HepG2 (cell line): ENCODE measurements at regions not wholly inside any gene's neighbourhood (a gene's known extent, or its start where the extent isn't known, plus 50 kb on each side); places are given as distances from the start of the nearest gene placed in this dataset.
A peak's percentile ranks its signal among the peaks of the same experiment; 100 is the strongest.

Experiments used
- ATAC-seq: fragments of 200-7000 bp; cut with Tn5 transposase; 3 replicates; pipeline ENCODE4 v1.9.1; 2020; ENCODE audit warnings: mild to moderate bottlenecking, moderate library complexity
- BruUV-seq: library from RNA; stranded (reverse); fragments of 400-500 nt; replicated peaks from 2 replicates; lab custom pipeline; 2021; lab: Mats Ljungman, UMichigan
- CTCF ChIA-PET: fragments of 300-600 bp; formaldehyde crosslinking; extraction: SDS; loops from one replicate; lab custom pipeline; 2021; ENCODE audit warnings: low total read pairs, inconsistent platforms, low intra/inter-chr PET ratio; lab: Yijun Ruan, JAX
- POLR2A ChIA-PET: fragments of 350-600 bp; sonication (Branson Sonifier 250); formaldehyde crosslinking; loops from one replicate; lab custom pipeline; 2020; ENCODE audit warnings: antibody characterized with exemption, inconsistent platforms; lab: Yijun Ruan, JAX
- DNase-seq: peaks from one replicate; pipeline ENCODE4 v3.0.0-alpha.2; 2015; ENCODE audit warnings: low spot score
- FAIRE-seq: peaks from 3 replicates; lab custom pipeline; 2011; peaks lifted over from hg19 to GRCh38; lab: Jason Lieb, UNC
- H2AFZ ChIP-seq: one replicate; pipeline ENCODE4 v1.6.1; 2011; ENCODE audit warnings: low read length, inconsistent platforms
- H3K27ac ChIP-seq: fragments of 300-600 bp; 3 replicates; pipeline ENCODE4 v1.8.0; 2011; ENCODE audit warnings: mixed run types, mild to moderate bottlenecking, mixed read lengths, low read length, inconsistent platforms; ENCODE audit not compliant: insufficient read depth; ENCODE audit errors: extremely low read length
- H3K27me3 ChIP-seq, 2 experiments: fragments of 200-600 bp in 1 of 2; 2 replicates in 1 of 2; 3 replicates in 1 of 2; pipeline versions ENCODE4 v1.6.0 to v1.8.0; 2011; ENCODE audit warnings: low read length in 2 of 2, mild to moderate bottlenecking in 2 of 2, moderate library complexity in 2 of 2, inconsistent platforms in 1 of 2; ENCODE audit not compliant: insufficient read depth in 2 of 2, control insufficient read depth in 1 of 2
- H3K36me3 ChIP-seq, 2 experiments: fragments of 200-600 bp in 1 of 2; replicated peaks in 1 of 2; 2 replicates in 1 of 2; 3 replicates in 1 of 2; pipeline versions ENCODE4 v1.5.1 to v1.8.0; 2011; ENCODE audit warnings: low read length in 2 of 2, inconsistent platforms in 1 of 2; ENCODE audit not compliant: insufficient read depth in 2 of 2, control insufficient read depth in 1 of 2
- H3K4me1 ChIP-seq: 2 replicates; pipeline ENCODE4 v1.5.1; 2012; ENCODE audit warnings: low read length, inconsistent platforms; ENCODE audit not compliant: insufficient read depth
- H3K4me2 ChIP-seq: 2 replicates; pipeline ENCODE4 v1.6.0; 2011; ENCODE audit warnings: low read depth, low read length, inconsistent platforms
- H3K4me3 ChIP-seq, 3 experiments: fragments of 200-600 bp in 1 of 3; sonication (generic), shearing (Covaris generic) in 1 of 3; replicated peaks in 1 of 3; 2 replicates each; pipeline ENCODE4 v1.5.1; 2011 to 2016; ENCODE audit warnings: low read length in 3 of 3, inconsistent platforms in 2 of 3, low read depth in 2 of 3, mild to moderate bottlenecking in 2 of 3, control low read depth in 1 of 3, mixed read lengths in 1 of 3; ENCODE audit not compliant: insufficient read depth in 1 of 3
- H3K79me2 ChIP-seq: one replicate; pipeline ENCODE4 v1.6.1; 2011; ENCODE audit warnings: low read length, inconsistent platforms; ENCODE audit not compliant: insufficient read depth
- H3K9ac ChIP-seq: 2 replicates; pipeline ENCODE4 v1.6.0; 2011; ENCODE audit warnings: mild to moderate bottlenecking, low read depth, low read length, inconsistent platforms; ENCODE audit not compliant: insufficient read depth
- H3K9me3 ChIP-seq: 2 replicates; pipeline ENCODE4 v1.5.1; 2012; ENCODE audit warnings: mild to moderate bottlenecking, low read length
- H4K20me1 ChIP-seq: 2 replicates; pipeline ENCODE4 v1.6.0; 2011; ENCODE audit warnings: inconsistent platforms, mild to moderate bottlenecking, low read length, moderate library complexity; ENCODE audit not compliant: insufficient read depth
- NFKB2 ChIP-seq: sonication (generic); formaldehyde crosslinking; IDR thresholded peaks from 2 replicates; pipeline ENCODE4 v1.4.0; 2020; ENCODE audit warnings: missing genetic modification reagents, borderline replicate concordance
- POGK ChIP-seq: sonication (generic); formaldehyde crosslinking; conservative IDR thresholded peaks from 2 replicates; pipeline ENCODE4 v1.8.0; 2022; ENCODE audit warnings: mild to moderate bottlenecking, moderate library complexity, missing genetic modification reagents
- YEATS2 ChIP-seq: sonication (generic); formaldehyde crosslinking; IDR thresholded peaks from 2 replicates; pipeline ENCODE4 v1.4.0; 2020; ENCODE audit warnings: missing genetic modification reagents, borderline replicate concordance
- ZNF280D ChIP-seq: sonication (generic); formaldehyde crosslinking; IDR thresholded peaks from 2 replicates; pipeline ENCODE4 v1.5.1; 2020; ENCODE audit warnings: mild to moderate bottlenecking, missing genetic modification reagents
- ZNF317 ChIP-seq: sonication (generic); formaldehyde crosslinking; IDR thresholded peaks from 2 replicates; pipeline ENCODE4 v1.5.0; 2020; ENCODE audit warnings: mild to moderate bottlenecking, missing genetic modification reagents
- ZNF766 ChIP-seq: sonication (generic); formaldehyde crosslinking; IDR thresholded peaks from 2 replicates; pipeline ENCODE4 v1.5.0; 2020; ENCODE audit warnings: missing genetic modification reagents, borderline replicate concordance
- ZNF773 ChIP-seq: sonication (generic); formaldehyde crosslinking; IDR thresholded peaks from 2 replicates; pipeline ENCODE4 v1.4.0; 2020; ENCODE audit warnings: missing genetic modification reagents, borderline replicate concordance
- WGBS: methylation state at CpG from one replicate; pipeline ENCODE4 v1.1.6; 2017; ENCODE audit warnings: low lambda C conversion rate; 5-methylcytosine and 5-hydroxymethylcytosine counted together
- in situ Hi-C: cut with HindIII; loops from 2 replicates; pipeline ENCODE4 v1.10.0; 2017; ENCODE audit warnings: low pct_unique_long_range_greater_than_20kb; ENCODE audit not compliant: extremely low pct_ligation_motif_present
- intact Hi-C: fragments of 100-400 bp; cut with micrococcal nuclease; formaldehyde crosslinking; loops from one replicate; pipeline ENCODE4 v1.10.0; 2022; ENCODE audit not compliant: unreplicated experiment

- H3K27ac ChIP-seq: no peak overlapping the region
- intact Hi-C loops (no loop called here), in situ Hi-C loops (no loop called here)
- 4% methylated on average over 1 of the region's 1 CpG for WGBS
- no TSS peak for BruUV-seq
- CTCF ChIA-PET: no interaction called here
- H2AFZ ChIP-seq: no peak overlapping the region
- H4K20me1 ChIP-seq: no peaks in the 10 kb centered on the region
- H3K4me1 ChIP-seq: no peaks in the 10 kb centered on the region
- no peak overlapping the region for H3K4me3 ChIP-seq
- no peak for DNase-seq
- TF ChIP-seq YEATS2: no peak
- peak; percentile 94 for TF ChIP-seq ZNF317 (CRISPR knock-in tag)
- no peak for TF ChIP-seq ZNF773
- no peak for TF ChIP-seq NFKB2 (CRISPR knock-in tag)
- no peak for TF ChIP-seq ZNF766 (CRISPR knock-in tag)
- H3K36me3 ChIP-seq: no peaks in the 10 kb centered on the region
- FAIRE-seq: no peak
- no peak overlapping the region for H3K9ac ChIP-seq
- no peaks in the 10 kb centered on the region for H3K79me2 ChIP-seq
- no peaks in the 10 kb centered on the region for H3K27me3 ChIP-seq
- no peak for ATAC-seq
- POLR2A ChIA-PET: no interaction called here
- H3K9me3 ChIP-seq: peaks cover 94% of the 10 kb centered on the region
- no peak overlapping the region for H3K4me2 ChIP-seq
These were observed 525.2 kb upstream of the PBX1 start for GRCh38 chr1:164033782-164034181.

DNA sequence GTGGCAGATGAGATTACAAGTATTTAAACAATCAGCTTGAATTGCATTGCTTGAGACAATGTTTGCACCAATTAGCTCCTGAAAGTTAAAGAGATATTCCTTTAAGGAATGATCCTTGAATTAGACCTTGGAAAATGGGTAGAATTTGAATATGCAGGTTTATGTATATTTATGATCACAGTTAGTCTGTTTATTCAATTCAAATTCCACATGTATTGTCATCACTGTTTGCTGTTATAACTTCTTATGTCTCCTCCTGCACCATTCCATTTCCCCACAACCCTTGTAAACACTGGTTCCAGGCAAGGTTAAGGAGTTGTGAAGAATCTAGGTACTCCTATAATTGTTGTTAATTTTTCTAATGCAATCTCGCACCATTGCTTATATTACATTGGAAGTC is 518.2 kb upstream of the PBX1 start:
- no peaks in the 10 kb centered on the region for H3K4me1 ChIP-seq
- no peak overlapping the region for H3K9ac ChIP-seq
- intact Hi-C loops (no loop called here), in situ Hi-C loops (no loop called here)
- no peak overlapping the region for H3K4me3 ChIP-seq
- POLR2A ChIA-PET: no interaction called here
- H4K20me1 ChIP-seq: no peaks in the 10 kb centered on the region
- no peak for FAIRE-seq
- H2AFZ ChIP-seq: no peak overlapping the region
- 0% methylated on average over 1 of the region's 1 CpG for WGBS
- BruUV-seq: no TSS peak
- DNase-seq: no peak
- CTCF ChIA-PET: no interaction called here
- H3K9me3 ChIP-seq: peaks cover 89% of the 10 kb centered on the region
- H3K36me3 ChIP-seq: no peaks in the 10 kb centered on the region
- H3K27ac ChIP-seq: no peak overlapping the region
- TF ChIP-seq ZNF280D (no peak), POGK (no peak)
- H3K79me2 ChIP-seq: no peaks in the 10 kb centered on the region
- no peak overlapping the region for H3K4me2 ChIP-seq
- H3K27me3 ChIP-seq: no peaks in the 10 kb centered on the region
- no peak for ATAC-seq
